ENCODE measurements at regions not wholly inside any gene's neighbourhood (a gene's known extent, or its start where the extent isn't known, plus 50 kb on each side); places are given as distances from the start of the nearest gene placed in this dataset.

DNA sequence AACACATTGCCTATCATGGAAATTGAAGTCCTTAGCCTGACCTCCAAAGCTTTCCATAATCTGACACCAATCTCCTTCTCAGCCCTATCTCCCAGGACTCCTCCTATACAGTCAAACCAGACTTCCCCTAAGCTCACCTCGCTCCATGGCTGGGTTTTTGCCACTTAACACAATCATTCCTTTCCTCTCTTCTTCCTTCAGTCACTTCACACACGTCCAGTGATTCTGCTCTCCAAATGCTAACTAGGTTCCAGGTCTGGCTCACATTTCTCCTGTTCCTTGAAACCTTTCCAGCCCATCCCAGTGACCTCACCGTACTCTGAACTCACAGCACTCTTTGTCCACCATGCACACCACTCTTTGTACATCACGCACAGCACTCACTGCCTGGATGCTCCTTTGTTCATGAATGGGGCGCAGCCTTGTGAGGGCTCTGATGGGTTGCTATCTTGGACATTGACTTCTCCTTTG is 98.4 kb downstream of the GLUL start:
- DNase-seq: no peak

GRCh38 chr1:182292193-182292741 is 99.3 kb downstream of the GLUL start:
- no peak for DNase-seq

GRCh38 chr1:182291584-182292192 is 99.9 kb downstream of the GLUL start:
- no peak for DNase-seq

GRCh38 chr1:182288749-182289604 is 102.6 kb downstream of the GLUL start:
- DNase-seq: no peak

GRCh38 chr1:182286761-182287160 is 104.8 kb downstream of the GLUL start:
- no peak for DNase-seq

DNA sequence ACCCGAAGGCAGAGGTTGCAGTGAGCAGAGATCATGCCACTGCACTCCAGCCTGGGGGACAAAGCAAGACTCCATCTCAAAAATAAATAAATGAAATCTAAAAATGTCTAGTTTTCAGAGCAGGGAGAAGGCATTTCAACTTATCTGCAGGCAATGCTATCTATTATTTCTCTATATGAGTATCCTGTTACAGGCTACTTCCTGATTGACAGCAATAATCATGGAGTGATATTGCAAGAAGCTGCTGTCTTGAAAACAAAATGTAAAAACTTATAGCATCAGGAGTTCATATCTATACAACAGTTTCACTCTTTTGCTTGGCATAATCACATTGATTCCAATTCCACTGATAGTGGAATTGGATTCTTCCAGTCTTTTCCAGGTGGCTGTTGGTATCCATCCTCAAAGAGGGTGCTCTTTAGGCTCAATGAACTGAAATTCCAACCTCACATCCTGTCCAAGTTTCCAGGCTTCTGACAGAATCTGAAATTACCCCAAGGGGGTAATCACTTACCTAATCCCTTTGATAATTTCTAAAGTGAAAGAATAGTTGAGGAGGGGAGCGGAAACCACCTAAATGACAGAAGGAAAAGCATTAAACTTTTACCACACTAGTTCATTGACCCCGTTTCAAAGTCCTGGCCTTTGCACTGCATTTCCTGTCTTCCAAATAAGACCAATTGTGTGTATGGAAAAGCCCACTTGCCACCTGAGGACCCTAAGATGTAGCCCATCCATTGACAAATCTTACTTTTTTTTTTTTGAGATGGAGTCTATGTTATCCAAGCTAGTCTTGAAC is 107.6 kb downstream of the GLUL start:
- DNase-seq: no peak

DNA sequence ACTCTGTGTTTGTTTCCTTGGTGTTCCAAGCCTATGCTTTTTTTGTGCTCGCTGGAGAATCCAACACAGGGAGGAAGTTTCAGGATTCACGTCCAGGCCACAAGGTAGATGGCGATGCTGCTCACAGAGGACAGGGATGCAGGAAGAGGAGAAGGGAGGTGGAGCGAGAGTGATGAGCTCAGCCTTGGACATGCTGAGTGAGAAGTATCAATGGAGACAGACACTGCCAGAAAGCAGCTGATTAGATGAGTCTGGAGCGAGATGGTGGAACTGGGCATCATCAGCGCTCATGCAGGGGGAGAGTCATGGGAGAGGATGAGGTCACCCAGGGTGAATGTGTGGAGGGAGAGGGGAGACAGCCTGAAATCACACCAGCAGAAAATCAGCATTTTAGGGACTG is 110.0 kb downstream of the GLUL start:
- no peak for DNase-seq

DNA sequence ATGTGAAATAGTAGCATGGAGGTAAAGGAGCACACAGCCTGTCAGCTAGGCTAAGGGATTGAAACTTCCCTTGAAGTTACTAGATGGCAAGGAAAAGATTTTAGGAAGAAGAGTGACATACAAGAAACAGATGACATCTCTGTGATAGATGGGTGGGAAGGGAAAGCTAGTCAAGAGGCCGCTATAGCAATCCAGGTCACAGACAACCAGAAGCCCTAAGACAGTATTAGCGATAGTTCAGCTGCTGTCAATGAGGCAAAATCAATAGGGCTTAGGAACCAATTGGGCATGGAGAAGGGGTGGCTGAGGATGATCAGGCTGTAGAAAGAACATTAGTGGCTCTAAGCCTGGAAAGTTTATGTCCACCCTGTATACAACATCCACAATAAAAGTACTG is 111.1 kb downstream of the GLUL start:
- no peak for DNase-seq

DNA sequence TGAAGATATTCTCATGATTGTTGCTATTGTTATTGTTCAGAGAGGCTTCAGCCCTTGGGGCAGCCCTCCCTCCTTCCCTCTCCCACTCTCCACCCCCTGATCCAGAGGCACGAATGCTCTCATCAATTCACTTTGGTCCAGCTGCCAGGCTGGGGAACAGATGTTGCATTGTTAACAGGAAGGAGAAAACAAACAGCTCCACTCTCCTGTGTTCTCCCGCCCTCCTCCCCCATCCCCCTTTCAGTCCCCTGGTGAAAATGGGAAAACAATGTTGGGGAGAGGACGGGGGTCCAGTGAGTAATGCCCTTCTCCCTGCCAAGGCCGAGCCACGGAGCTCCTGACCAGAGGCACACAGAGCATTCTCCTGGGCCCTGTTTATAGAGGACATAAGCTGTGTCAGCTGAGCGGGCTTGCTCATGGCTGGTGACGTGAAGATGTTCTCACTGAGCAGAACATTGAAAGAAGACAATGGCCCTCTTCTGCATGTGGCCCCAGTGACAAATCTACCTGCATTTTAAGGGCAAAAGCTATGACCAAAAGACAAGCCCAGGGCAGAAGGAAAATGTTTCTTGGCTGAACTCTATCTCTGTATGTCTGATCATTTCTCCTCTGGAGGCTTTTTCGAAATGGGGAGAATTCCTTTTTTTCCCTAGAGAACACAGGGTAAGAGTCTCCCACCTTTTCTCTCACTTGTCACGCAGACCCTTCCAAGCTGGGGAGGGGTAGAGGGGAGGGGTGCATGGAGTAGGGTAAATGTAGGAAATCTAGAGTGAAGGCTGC is 111.7 kb downstream of the GLUL start:
- DNase-seq: no peak

GRCh38 chr1:182279302-182279701 is 112.3 kb downstream of the GLUL start:
- DNase-seq: no peak

DNA sequence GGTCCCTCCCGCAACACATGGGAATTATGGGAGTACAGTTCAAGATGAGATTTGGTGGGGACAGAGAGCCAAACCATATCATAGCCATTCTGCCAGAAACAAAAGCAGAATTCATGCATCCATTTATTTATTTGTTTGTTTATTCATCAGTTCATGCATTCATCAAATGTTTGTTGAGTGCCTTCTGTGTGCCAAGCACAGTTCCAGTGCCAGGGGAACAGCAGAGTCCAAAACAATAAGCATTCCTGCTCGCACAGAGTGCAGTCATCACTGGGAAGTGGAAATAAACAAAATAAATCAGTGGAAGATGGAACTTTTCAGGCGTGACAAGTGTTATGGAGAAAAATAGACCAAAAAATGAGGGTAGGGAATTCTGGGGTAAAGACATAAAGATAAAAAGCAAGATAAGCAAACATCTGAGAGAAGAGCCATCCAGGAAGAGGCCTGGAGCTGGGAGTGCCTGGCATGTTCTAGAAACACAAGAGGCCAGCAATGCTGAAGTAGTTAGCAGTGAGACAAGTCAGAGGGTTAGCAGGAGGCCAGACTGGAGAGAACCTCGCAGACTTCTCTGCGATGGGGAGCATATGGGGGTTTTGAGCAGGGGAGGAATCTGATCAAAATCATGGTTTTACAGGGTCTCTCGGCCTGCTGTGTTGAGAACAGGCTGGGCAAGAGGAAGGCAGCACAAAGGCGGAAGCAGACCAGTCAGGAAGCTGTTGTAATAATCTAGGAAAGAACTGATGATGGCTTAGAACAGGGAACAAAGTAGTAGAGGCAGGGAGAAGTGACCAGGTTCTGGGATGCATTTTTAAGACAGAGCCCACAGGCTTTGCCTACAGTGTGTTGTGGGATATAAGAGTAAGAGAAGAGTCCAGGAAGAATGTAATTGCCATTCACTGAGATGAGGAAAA is 113.2 kb downstream of the GLUL start:
- DNase-seq: no peak

- no peak for DNase-seq
Observed at GRCh38 chr1:182275271-182275670, 116.3 kb downstream of the GLUL start.

- no peak for DNase-seq
Observed at GRCh38 chr1:182274618-182275017, 117.0 kb downstream of the GLUL start.

DNA sequence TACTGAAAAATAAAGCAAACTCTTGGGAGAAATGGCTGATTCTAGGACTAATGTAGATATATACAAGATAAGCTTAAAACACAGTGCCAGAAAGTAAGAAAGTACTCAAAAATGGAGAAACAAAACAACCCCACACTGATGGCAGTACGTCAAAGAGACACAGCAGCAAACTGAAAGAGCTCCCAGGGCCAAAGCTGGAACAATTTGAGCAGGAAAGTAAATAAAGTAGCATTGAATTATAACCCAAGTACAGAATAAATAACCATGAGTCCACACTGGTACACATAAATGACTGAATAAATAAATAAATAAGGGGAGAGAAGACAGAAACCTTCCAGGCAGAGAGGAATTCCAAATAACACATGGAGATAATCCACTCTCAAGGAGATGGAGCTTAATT is 120.9 kb downstream of the GLUL start:
- no peak for DNase-seq

DNA sequence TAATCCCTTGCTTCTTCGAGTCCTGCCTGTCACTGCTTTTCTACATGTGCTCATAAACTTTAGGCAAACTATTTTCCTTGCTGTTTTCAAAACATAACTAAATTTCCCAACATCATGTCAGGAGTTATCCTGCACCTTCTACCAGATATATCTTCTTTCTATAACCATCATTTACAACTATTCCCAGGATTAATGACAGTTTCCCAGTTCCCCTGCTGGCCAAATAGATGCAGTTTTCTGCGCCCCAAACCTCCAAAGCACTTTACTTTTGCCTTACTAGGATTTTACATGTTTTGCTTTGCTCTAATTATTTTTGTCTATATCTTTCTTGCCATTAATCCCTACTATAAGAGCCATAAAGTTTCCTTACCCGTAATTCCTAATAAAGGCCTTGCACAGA is 122.5 kb downstream of the GLUL start:
- DNase-seq: no peak

GRCh38 chr1:182268669-182269068 is 122.9 kb downstream of the GLUL start:
- no peak for DNase-seq

GRCh38 chr1:182264185-182264584 is 127.4 kb downstream of the GLUL start:
- DNase-seq: no peak

DNA sequence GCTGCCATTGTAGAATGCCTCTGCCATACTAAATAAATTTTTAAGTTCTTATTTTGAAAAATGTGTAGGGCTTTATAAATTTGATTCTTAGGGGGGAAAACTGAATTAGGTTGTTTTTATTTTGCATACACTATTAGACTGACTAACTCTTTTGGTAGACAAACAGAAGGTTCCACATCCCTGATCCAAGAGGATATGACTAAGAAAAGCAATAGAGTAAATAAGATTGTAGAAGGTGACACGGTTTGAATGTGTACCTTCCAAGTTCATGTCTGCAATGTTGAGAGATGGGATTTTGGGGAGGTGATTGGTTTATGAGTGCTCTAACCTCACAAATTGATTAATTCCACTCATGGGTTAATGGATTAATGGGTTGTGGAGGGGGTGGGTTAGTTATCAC is 127.9 kb downstream of the GLUL start:
- no peak for DNase-seq

DNA sequence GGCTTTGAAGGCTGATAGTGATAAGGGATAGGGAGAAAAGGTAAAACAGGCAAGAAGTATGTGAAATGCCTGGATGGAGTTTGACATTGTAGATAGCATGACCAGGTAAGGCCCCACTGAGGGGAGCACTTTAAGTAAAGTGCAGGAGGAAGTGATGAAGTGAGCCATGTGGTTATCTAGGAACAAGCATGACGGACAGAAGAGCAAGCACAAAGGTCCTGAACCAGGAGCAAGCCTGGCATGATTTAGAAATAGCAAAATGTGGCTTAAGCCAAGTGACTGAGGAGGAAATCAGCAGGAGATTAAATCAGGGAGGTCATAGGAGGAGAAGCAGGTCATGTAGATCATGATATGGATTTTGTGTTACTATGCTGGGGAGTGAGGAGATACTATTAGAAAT is 129.2 kb downstream of the GLUL start:
- no peak for DNase-seq

DNA sequence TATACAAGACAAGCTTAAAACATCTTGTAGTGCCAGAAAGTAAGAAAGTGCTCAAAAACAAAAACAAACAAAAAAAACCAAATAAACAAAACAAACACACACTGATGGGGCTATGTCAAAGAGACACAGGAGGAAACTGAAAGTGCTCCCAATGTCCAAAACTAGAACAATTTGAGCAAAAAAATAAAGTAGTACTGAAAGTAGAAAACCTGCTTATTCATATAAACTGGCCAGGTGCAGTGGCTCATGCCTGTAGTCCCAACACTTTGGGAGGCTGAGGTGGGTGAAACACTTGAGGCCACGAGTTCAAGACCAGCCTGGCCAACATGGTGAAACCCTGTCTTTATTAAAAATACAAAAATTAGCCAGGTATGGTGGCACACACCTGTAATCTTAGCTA is 129.9 kb downstream of the GLUL start:
- no peak for DNase-seq

GRCh38 chr1:182260516-182260915 is 131.1 kb downstream of the GLUL start:
- DNase-seq: no peak

DNA sequence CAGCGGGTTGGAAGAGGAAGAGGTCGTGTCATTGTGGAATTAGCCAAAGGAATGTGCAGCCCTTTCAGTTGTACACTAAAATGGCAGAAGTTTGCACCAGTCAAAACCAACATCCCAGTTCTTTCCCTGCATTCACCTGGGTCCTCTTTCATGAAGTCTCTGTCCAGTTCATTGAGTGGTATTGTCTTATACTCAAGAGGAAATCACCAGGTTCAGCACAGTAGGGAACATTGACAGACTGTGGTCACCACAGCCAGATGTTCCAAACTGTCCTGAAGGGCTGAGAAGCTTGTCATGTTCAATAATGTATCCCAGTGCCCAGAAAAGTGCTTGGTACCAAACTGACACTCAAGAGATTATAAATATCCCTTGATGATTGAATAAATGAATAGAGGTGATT is 131.6 kb downstream of the GLUL start:
- DNase-seq: no peak
